Ecto neural progenitor cell (in vitro differentiated cells): ENCODE measurements at regions not wholly inside any gene's neighbourhood (a gene's known extent, or its start where the extent isn't known, plus 50 kb on each side); places are given as distances from the start of the nearest gene placed in this dataset.

Source experiments
- DNase-seq: peaks from one replicate; pipeline ENCODE4 v3.0.0-alpha.2; 2018; ENCODE audit warnings: low spot score

- peak; percentile 51 for DNase-seq
These were observed 142.1 kb upstream of the COL11A1 start for GRCh38 chr1:103250441-103250861.

GRCh38 chr1:103248417-103249102 is 140.2 kb upstream of the COL11A1 start:
- DNase-seq, result no peak

GRCh38 chr1:103247517-103247916 is 139.2 kb upstream of the COL11A1 start:
- DNase-seq, result no peak

GRCh38 chr1:103243481-103243880 is 135.2 kb upstream of the COL11A1 start:
- no peak for DNase-seq

- no peak for DNase-seq
These were observed 130.7 kb upstream of the COL11A1 start for GRCh38 chr1:103239034-103239433.

GRCh38 chr1:103230061-103230460 is 121.7 kb upstream of the COL11A1 start:
- no peak for DNase-seq

- DNase-seq, result no peak
These were observed 112.3 kb upstream of the COL11A1 start for GRCh38 chr1:103220631-103221041.

GRCh38 chr1:103218821-103219220 is 110.5 kb upstream of the COL11A1 start:
- no peak for DNase-seq

GRCh38 chr1:103218369-103218768 is 110.0 kb upstream of the COL11A1 start:
- DNase-seq, result no peak

GRCh38 chr1:103211073-103211472 is 102.8 kb upstream of the COL11A1 start:
- no peak for DNase-seq

- no peak for DNase-seq
These were observed 100.5 kb upstream of the COL11A1 start for GRCh38 chr1:103208844-103209243.

- DNase-seq, result no peak
These were observed 90.7 kb upstream of the COL11A1 start for GRCh38 chr1:103199001-103199400.

GRCh38 chr1:103198076-103198475 is 89.8 kb upstream of the COL11A1 start:
- no peak for DNase-seq

GRCh38 chr1:103197216-103197615 is 88.9 kb upstream of the COL11A1 start:
- no peak for DNase-seq

GRCh38 chr1:103194984-103195383 is 86.7 kb upstream of the COL11A1 start:
- DNase-seq, result no peak

GRCh38 chr1:103194060-103194459 is 85.7 kb upstream of the COL11A1 start:
- no peak for DNase-seq

- DNase-seq, result no peak
These were observed 83.0 kb upstream of the COL11A1 start for GRCh38 chr1:103191327-103191726.

GRCh38 chr1:103190766-103191165 is 82.4 kb upstream of the COL11A1 start:
- no peak for DNase-seq

GRCh38 chr1:103187673-103188072 is 79.4 kb upstream of the COL11A1 start:
- no peak for DNase-seq

GRCh38 chr1:103180660-103181059 is 72.3 kb upstream of the COL11A1 start:
- DNase-seq, result no peak

- DNase-seq, result no peak
These were observed 68.9 kb upstream of the COL11A1 start for GRCh38 chr1:103177108-103177775.

GRCh38 chr1:103171041-103171590 is 62.8 kb upstream of the COL11A1 start:
- DNase-seq, result no peak

- DNase-seq, result no peak
These were observed 62.3 kb upstream of the COL11A1 start for GRCh38 chr1:103170609-103171008.

- DNase-seq, result no peak
These were observed 54.0 kb upstream of the COL11A1 start for GRCh38 chr1:103162360-103162759.
